ENCODE measurements at regions not wholly inside any gene's neighbourhood (a gene's known extent, or its start where the extent isn't known, plus 50 kb on each side); places are given as distances from the start of the nearest gene placed in this dataset.

DNA sequence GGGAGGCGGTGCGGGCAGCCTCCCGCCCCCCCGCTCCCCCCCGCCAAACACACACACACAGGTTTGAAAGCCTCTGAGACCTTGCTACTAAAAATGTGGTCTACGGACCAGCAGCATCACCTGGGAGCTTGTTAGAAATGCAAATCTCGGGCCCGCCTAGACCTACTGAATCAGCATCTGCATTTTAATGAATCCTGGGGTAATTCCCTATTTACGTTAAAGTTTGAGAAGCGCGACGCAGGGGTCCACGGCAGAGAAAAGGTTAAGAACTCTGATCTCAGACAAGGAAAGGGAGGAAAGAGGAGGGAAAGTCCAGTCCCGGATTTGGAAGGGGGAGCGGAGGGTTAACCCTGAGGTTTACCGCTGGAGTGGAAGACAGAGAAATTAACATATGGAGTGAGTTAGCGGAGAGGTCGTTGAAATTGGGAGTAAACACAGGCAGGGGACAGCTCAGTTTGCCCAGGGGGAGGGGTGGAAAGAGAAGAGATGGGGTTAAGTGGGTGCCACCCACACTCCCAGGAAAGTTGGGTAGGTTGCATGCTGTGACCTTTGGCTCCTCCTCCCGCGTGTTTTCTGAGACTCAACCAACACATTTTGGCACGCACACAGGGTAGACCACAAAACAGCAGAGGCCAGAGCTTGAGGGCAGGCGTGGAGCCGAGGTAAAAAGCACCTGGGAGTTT, 483.6 kb downstream of the BCOR start:
- no peak overlapping the region for H3K27ac ChIP-seq (ENCODE audit: low read length)
- no peak overlapping the region for H3K4me3 ChIP-seq (ENCODE audit: low read length)
- no peaks in the 10 kb centered on the region for H3K9me3 ChIP-seq (replicated peaks; ENCODE audit: control insufficient read depth, low read depth, low read length)
- peaks cover 37% of the 10 kb centered on the region for H3K27me3 ChIP-seq (ENCODE audit: control insufficient read depth, insufficient read depth, low read length)
- 24% methylated on average over 16 of the region's 23 CpGs for WGBS (ENCODE audit: insufficient coverage)
- peak; percentile 16 for DNase-seq
- H3K4me1 ChIP-seq (ENCODE audit: control insufficient read depth, insufficient read depth, low read length) = peaks cover 15% of the 10 kb centered on the region
- no peaks in the 10 kb centered on the region for H3K36me3 ChIP-seq (ENCODE audit: control insufficient read depth, insufficient read depth, low read length)

DNA sequence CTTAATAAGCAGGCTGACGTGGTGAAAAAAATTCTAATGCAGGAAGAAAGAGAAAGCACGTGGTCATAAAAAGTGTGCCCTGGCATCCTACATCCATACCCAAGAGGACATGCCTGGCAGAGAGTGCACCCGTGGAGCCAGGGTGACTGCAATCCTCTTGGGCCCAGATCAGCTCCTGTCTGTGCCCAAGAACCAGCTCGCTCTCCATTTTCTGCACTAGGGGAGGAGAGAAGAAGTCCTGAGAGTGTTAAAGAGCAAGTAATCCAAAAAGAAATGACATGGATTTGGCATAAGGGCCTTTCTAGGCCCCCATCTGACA, 483.1 kb downstream of the BCOR start:
- no peak overlapping the region for H3K27ac ChIP-seq (ENCODE audit: low read length)
- no peaks in the 10 kb centered on the region for H3K36me3 ChIP-seq (ENCODE audit: control insufficient read depth, insufficient read depth, low read length)
- WGBS (ENCODE audit: insufficient coverage) = 40% methylated on average over 1 of the region's 4 CpGs
- H3K4me1 ChIP-seq (ENCODE audit: control insufficient read depth, insufficient read depth, low read length) = peaks cover 16% of the 10 kb centered on the region
- no peak for DNase-seq
- H3K27me3 ChIP-seq (ENCODE audit: control insufficient read depth, insufficient read depth, low read length) = peaks cover 38% of the 10 kb centered on the region
- no peak overlapping the region for H3K4me3 ChIP-seq (ENCODE audit: low read length)
- no peaks in the 10 kb centered on the region for H3K9me3 ChIP-seq (replicated peaks; ENCODE audit: control insufficient read depth, low read depth, low read length)

DNA sequence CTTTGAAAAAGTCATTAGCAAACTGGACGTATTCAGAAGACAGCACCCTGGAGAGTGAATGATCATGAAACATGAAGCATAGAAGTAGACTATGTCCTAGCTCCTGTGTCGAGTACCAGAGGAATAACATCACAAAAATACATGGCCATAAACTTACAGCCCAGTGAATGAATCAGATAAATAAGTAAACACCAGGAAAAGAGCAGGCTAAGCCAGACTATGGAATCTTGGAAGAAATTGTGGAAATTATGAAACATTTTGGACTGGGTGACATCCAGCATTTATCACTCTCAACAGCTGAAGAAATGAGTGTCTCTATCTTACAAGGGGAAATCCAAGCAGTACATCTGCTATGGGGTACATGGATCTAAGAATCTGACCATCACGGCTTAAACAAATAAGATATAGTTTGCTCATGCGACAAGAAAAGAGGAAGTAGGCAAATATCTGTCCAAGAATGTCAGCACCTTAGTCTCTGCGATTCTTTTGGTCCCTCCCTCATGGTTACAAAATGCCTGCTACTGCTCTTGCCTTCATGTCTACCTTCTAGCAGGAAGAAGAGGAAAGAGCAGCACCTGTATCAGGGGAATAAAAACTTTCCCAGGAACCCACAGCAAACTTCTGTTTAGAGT, 481.5 kb downstream of the BCOR start:
- H3K36me3 ChIP-seq (ENCODE audit: control insufficient read depth, insufficient read depth, low read length) = no peaks in the 10 kb centered on the region
- 44% methylated on average over 2 of the region's 5 CpGs for WGBS (ENCODE audit: insufficient coverage)
- DNase-seq = peak; percentile 79
- H3K27ac ChIP-seq (ENCODE audit: low read length) = no peak overlapping the region
- H3K4me1 ChIP-seq (ENCODE audit: control insufficient read depth, insufficient read depth, low read length) = peaks cover 18% of the 10 kb centered on the region
- no peak overlapping the region for H3K4me3 ChIP-seq (ENCODE audit: low read length)
- no peaks in the 10 kb centered on the region for H3K9me3 ChIP-seq (replicated peaks; ENCODE audit: control insufficient read depth, low read depth, low read length)
- peaks cover 32% of the 10 kb centered on the region for H3K27me3 ChIP-seq (ENCODE audit: control insufficient read depth, insufficient read depth, low read length)

DNA sequence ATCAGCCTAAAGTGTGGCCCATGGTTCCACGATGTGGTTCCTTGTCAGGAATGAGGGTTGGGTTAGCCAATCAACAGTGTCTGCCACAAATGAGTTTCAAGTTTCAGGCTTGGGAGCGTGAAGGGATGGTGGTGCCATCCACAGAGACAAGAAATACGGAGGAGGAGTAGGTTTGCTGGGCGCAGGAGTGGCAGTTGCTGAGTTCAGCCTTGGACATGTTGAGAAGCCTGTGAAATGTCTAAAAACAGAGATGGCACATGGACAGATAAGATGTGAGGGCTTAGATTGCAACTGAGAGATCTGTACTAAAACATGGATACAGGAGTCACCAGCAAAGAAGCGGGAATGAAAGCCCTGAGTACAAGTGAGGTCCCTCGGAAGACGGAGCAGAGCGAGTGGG, 481.0 kb downstream of the BCOR start:
- no peak overlapping the region for H3K4me3 ChIP-seq (ENCODE audit: low read length)
- H3K9me3 ChIP-seq (replicated peaks; ENCODE audit: control insufficient read depth, low read depth, low read length) = no peaks in the 10 kb centered on the region
- no peak for DNase-seq
- H3K4me1 ChIP-seq (ENCODE audit: control insufficient read depth, insufficient read depth, low read length) = peaks cover 18% of the 10 kb centered on the region
- no peaks in the 10 kb centered on the region for H3K36me3 ChIP-seq (ENCODE audit: control insufficient read depth, insufficient read depth, low read length)
- H3K27ac ChIP-seq (ENCODE audit: low read length) = no peak overlapping the region
- H3K27me3 ChIP-seq (ENCODE audit: control insufficient read depth, insufficient read depth, low read length) = peaks cover 29% of the 10 kb centered on the region
- WGBS (ENCODE audit: insufficient coverage) = 76% methylated on average over 8 of the region's 8 CpGs

DNA sequence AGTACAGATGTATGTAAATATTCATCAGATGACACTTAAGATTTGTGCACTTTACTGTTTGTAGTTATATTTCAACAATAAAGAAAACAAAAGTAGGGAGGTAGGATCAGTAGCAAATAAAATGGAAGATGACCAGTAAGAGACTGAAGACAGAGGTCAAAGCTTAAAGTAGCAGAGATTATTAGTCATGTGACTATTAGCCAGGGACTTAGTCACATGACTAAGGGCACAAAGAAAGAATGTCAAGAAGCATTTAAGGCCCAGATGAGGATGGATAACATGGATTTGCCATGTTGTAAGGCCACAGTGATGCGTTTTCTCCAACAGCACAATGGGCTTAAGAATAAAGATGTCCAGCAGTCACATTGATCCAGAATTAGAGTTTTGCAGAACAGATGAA, 479.6 kb downstream of the BCOR start:
- H3K36me3 ChIP-seq (ENCODE audit: control insufficient read depth, insufficient read depth, low read length) = no peaks in the 10 kb centered on the region
- peaks cover 26% of the 10 kb centered on the region for H3K27me3 ChIP-seq (ENCODE audit: control insufficient read depth, insufficient read depth, low read length)
- H3K9me3 ChIP-seq (replicated peaks; ENCODE audit: control insufficient read depth, low read depth, low read length) = no peaks in the 10 kb centered on the region
- no peak overlapping the region for H3K27ac ChIP-seq (ENCODE audit: low read length)
- WGBS (ENCODE audit: insufficient coverage) = 71% methylated on average over 1 of the region's 1 CpG
- peaks cover 18% of the 10 kb centered on the region for H3K4me1 ChIP-seq (ENCODE audit: control insufficient read depth, insufficient read depth, low read length)
- no peak for DNase-seq
- no peak overlapping the region for H3K4me3 ChIP-seq (ENCODE audit: low read length)

DNA sequence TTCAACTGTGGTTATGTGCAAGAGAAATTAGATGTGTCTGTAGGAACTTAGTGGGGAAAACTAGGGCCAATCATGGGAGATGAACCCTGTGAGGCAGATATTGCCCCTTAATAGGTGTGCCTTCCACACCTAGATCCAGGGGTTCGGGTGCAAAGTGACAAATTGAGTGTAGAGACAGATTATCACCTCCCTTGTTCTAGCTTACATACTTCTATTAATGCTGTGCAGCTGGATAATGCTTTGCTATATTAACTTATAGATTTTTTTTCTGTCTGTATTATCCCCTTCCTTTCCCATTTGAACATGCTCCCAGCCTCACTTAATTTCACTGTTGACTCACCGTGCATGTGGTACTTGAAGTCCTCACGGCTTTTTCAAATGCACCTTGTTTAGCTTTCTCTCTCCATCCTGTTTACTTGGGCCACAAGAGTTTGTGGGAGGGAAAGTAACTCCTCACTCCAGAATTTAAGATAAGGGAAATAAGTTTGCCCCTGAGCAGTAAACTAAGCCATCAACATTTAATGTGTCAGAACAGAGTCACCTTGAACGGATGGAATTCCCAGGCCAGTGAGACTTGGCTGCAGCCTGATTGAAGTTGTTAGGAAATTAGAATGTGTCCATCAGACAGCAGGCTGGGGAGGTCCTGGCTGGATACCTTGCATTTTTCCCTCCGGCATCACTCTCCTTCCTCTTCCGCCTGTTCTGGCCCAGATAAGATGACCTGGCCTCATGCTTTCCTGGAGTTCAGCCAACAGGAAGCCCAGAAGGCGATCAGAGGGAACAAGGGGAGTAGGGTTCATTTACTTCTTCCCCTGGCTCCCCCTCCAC, 478.4 kb downstream of the BCOR start:
- H3K4me3 ChIP-seq (ENCODE audit: low read length) = no peak overlapping the region
- H3K27me3 ChIP-seq (ENCODE audit: control insufficient read depth, insufficient read depth, low read length) = peaks cover 22% of the 10 kb centered on the region
- peaks cover 6% of the 10 kb centered on the region for H3K4me1 ChIP-seq (ENCODE audit: control insufficient read depth, insufficient read depth, low read length)
- 20% methylated on average over 1 of the region's 7 CpGs for whole genome bisulfite sequencing (ENCODE audit: insufficient coverage)
- no peaks in the 10 kb centered on the region for H3K36me3 ChIP-seq (ENCODE audit: control insufficient read depth, insufficient read depth, low read length)
- H3K9me3 ChIP-seq (replicated peaks; ENCODE audit: control insufficient read depth, low read depth, low read length) = no peaks in the 10 kb centered on the region
- no peak overlapping the region for H3K27ac ChIP-seq (ENCODE audit: low read length)
- DNase-seq = no peak

DNA sequence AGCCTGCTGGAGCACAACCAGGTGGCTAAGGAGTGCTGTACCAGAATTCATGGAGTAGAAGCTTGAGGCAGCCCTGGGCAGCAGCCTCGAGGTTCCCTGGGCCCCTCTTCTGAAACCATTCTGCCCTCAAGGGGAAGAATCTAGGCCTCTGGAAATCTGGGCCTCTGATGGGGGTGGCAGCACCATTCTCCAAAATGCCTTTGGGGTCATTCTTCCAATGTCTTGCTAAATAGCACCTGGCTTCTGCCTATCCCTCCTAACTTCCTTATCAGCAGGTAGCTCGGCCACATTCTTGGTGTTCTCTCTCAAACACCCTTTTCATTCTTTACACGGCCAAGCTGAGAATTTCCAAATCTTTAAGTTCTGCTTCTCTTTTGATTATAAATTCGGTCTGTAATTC, 473.6 kb downstream of the BCOR start:
- Histone ChIP-seq H3K9me3 (replicated peaks; ENCODE audit: control insufficient read depth, low read depth, low read length) (no peaks in the 10 kb centered on the region), H3K27me3 (ENCODE audit: control insufficient read depth, insufficient read depth, low read length) (peaks cover 23% of the 10 kb centered on the region), H3K27ac (ENCODE audit: low read length) (no peak overlapping the region), H3K4me3 (ENCODE audit: low read length) (no peak overlapping the region), H3K36me3 (ENCODE audit: control insufficient read depth, insufficient read depth, low read length) (no peaks in the 10 kb centered on the region), H3K4me1 (ENCODE audit: control insufficient read depth, insufficient read depth, low read length) (peaks cover 3% of the 10 kb centered on the region)
- 68% methylated on average over 4 of the region's 4 CpGs for WGBS (ENCODE audit: insufficient coverage)
- DNase-seq = no peak

DNA sequence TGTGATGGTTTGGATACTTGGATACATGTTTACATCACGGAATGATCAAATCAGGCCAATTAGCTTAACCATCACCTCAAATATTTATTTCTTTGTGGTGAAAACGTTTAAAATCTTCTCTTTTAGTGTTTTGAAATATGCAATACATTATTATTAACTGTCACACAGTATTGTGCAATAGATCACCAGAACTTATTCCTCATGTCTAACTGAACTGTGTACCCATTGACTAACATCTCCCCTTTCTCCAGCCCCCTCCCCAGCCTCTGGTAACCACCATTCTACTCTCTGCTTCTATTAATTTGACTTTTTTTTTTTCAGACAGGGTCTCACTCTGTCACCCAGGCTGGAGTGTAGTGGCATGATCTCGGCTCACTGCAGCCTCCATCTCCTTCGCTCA, 471.9 kb downstream of the BCOR start:
- Histone ChIP-seq H3K36me3 (ENCODE audit: control insufficient read depth, insufficient read depth, low read length) (no peaks in the 10 kb centered on the region), H3K27me3 (ENCODE audit: control insufficient read depth, insufficient read depth, low read length) (peaks cover 22% of the 10 kb centered on the region), H3K27ac (ENCODE audit: low read length) (no peak overlapping the region), H3K4me3 (ENCODE audit: low read length) (no peak overlapping the region), H3K4me1 (ENCODE audit: control insufficient read depth, insufficient read depth, low read length) (no peaks in the 10 kb centered on the region), H3K9me3 (replicated peaks; ENCODE audit: control insufficient read depth, low read depth, low read length) (no peaks in the 10 kb centered on the region)
- no CpG with 5 or more reads among the region's 4 CpGs for WGBS (ENCODE audit: insufficient coverage)
- DNase-seq = no peak

DNA sequence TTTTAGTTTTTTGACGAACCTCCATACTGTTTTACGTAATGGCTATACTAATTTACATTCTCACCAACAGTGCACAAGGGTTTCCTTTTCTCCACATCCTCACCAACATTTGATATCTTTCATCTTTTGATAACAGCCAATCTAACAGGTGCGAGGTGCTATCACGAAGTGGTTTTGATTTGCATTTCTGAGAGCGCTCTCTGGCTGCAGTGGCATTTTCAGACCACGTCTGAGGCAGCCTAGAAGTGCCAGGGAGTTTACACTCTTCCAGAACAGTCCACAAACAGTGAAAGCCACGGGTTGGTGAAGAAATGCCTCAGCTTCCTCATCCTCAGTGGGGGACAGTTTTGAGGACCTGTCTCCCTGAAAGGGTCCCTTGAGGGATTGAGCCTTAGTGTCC, 471.0 kb downstream of the BCOR start:
- Histone ChIP-seq H3K9me3 (replicated peaks; ENCODE audit: control insufficient read depth, low read depth, low read length) (no peaks in the 10 kb centered on the region), H3K27me3 (ENCODE audit: control insufficient read depth, insufficient read depth, low read length) (peaks cover 26% of the 10 kb centered on the region), H3K4me1 (ENCODE audit: control insufficient read depth, insufficient read depth, low read length) (no peaks in the 10 kb centered on the region), H3K27ac (ENCODE audit: low read length) (no peak overlapping the region), H3K36me3 (ENCODE audit: control insufficient read depth, insufficient read depth, low read length) (no peaks in the 10 kb centered on the region), H3K4me3 (ENCODE audit: low read length) (no peak overlapping the region)
- DNase-seq = no peak
- 72% methylated on average over 6 of the region's 7 CpGs for WGBS (ENCODE audit: insufficient coverage)

DNA sequence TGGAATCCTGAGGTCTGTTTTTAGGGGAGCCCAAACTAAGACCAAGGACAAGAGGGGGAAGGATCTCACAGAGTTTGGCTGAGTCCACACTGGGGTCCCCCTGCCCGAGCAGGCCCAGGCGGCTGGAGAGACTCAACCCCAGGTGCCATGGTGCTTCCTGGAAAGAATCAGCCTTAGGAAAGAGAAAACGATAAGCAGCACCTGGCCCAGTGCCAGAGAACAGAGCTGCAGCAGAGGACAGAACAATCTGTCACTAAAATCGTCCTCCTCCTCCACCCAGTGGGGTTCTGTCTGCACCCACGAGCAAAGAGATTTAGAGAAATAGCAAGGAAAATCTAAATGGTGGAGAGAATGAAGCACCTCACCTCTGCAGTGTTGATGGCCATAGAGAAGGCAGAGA, 470.5 kb downstream of the BCOR start:
- H3K36me3 ChIP-seq (ENCODE audit: control insufficient read depth, insufficient read depth, low read length) = no peaks in the 10 kb centered on the region
- H3K27ac ChIP-seq (ENCODE audit: low read length) = no peak overlapping the region
- H3K27me3 ChIP-seq (ENCODE audit: control insufficient read depth, insufficient read depth, low read length) = peaks cover 29% of the 10 kb centered on the region
- no peaks in the 10 kb centered on the region for H3K4me1 ChIP-seq (ENCODE audit: control insufficient read depth, insufficient read depth, low read length)
- no peak overlapping the region for H3K4me3 ChIP-seq (ENCODE audit: low read length)
- no CpG with 5 or more reads among the region's 5 CpGs for WGBS (ENCODE audit: insufficient coverage)
- DNase-seq = no peak
- H3K9me3 ChIP-seq (replicated peaks; ENCODE audit: control insufficient read depth, low read depth, low read length) = no peaks in the 10 kb centered on the region

All from muscle of leg (tissue), 3 donors.